ENCODE measurements at regions not wholly inside any gene's neighbourhood (a gene's known extent, or its start where the extent isn't known, plus 50 kb on each side); places are given as distances from the start of the nearest gene placed in this dataset.

DNA sequence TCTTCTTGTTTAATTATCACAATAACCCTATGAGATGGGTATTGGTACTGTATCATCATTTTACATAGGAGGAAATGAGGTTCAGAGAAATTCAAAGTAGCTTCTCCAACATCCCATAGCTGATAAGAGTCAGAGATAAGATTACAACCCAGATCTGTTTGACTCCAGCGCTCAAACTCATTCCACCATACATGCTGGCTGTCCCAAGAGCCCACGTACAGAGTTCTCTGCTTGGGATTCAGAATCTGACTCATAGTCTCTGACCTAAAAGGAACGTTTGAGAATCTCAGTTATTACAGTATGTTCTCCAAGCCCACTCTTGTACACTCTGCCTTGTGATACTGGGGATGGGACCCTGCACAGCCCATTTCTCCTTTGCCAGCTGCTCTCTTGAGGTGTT lies 90.2 kb downstream of the TMEM215 start:
- TF ChIP-seq SP1 (IDR thresholded peaks at IDR 0.05) (no peak), L3MBTL2 (conservative IDR thresholded peaks at IDR 0.05) (no peak), BHLHE40 (IDR thresholded peaks at IDR 0.05; ENCODE audit: borderline replicate concordance) (no peak), SUZ12 (IDR thresholded peaks at IDR 0.05) (no peak)
